H1 (cell line): ENCODE measurements at regions not wholly inside any gene's neighbourhood (a gene's known extent, or its start where the extent isn't known, plus 50 kb on each side); places are given as distances from the start of the nearest gene placed in this dataset.

Experiments used
- BACH1 ChIP-seq: IDR thresholded peaks from 2 replicates; pipeline ENCODE4 v1.6.1; 2012; ENCODE audit warnings: low read length, improper control_type of control experiment
- BCL11A ChIP-seq, 2 experiments: IDR thresholded peaks; one replicate each; pipeline ENCODE4 v1.6.1; 2011; ENCODE audit warnings: low read depth in 2 of 2, low read length in 2 of 2, mild to moderate bottlenecking in 2 of 2
- EP300 ChIP-seq, 2 experiments: IDR thresholded peaks; 1 replicate in 1 of 2; 2 replicates in 1 of 2; pipeline ENCODE4 v1.6.1; 2011 to 2012; ENCODE audit warnings: low read depth in 2 of 2, low read length in 2 of 2, mild to moderate bottlenecking in 2 of 2, borderline replicate concordance in 1 of 2, inconsistent platforms in 1 of 2, moderate library complexity in 1 of 2
- JUND ChIP-seq: IDR thresholded peaks from 2 replicates; pipeline ENCODE4 v1.6.1; 2011; ENCODE audit warnings: mild to moderate bottlenecking, improper control_type of control experiment, low read length
- POLR2A ChIP-seq, 2 experiments: IDR thresholded peaks; 1 replicate in 1 of 2; 2 replicates in 1 of 2; pipeline ENCODE4 v1.6.1; 2011; ENCODE audit warnings: low read depth in 2 of 2, low read length in 2 of 2, mild to moderate bottlenecking in 2 of 2; ENCODE audit errors: control extremely low read depth in 1 of 2
- POLR2AphosphoS5 ChIP-seq: IDR thresholded peaks from 2 replicates; pipeline ENCODE4 v1.6.1; 2011; ENCODE audit warnings: low read depth, low read length
- SP2 ChIP-seq: IDR thresholded peaks from 2 replicates; pipeline ENCODE4 v1.6.1; 2012; ENCODE audit warnings: mild to moderate bottlenecking, low read length, inconsistent platforms
- SP4 ChIP-seq: IDR thresholded peaks from 2 replicates; pipeline ENCODE4 v1.6.1; 2012; ENCODE audit warnings: low read length, inconsistent platforms
- TF ChIP-seq, protein P1 (sequence below), 3 experiments: IDR thresholded peaks; 1 replicate in 2 of 3; 2 replicates in 1 of 3; pipeline versions ENCODE4 v1.5.1 to v1.6.1; 2011; ENCODE audit warnings: low read length in 3 of 3, mild to moderate bottlenecking in 3 of 3, inconsistent platforms in 2 of 3, low read depth in 1 of 3, moderate library complexity in 1 of 3; ENCODE audit not compliant: insufficient read depth in 1 of 3; ENCODE audit errors: control extremely low read depth in 1 of 3

DNA sequence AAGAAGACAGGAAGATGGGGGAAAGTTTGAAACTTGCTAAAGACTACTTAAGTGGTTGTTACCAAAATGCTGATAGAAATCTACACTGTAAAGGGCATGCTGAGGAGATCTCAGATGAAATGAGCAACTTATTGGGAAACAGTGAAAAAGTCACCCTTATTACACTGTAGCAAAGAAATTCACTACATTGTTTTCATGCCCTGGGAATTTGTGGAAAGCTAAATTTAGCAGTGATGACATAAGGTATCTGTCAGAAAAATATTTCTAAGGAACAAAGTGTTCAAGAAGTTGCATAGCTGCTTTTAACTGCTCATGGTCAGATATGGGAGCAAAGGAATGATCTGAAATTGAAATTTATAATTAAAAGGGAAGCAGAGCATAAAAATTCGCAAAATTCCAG, 702.4 kb upstream of the LRRC4C start:
- TF ChIP-seq EP300 (IDR thresholded peaks at IDR 0.05; ENCODE audit: borderline replicate concordance in 1 of 2, low read depth in 2 of 2, low read length in 2 of 2) (no peak), POLR2AphosphoS5 (no peak), SP2 (no peak), BACH1 (no peak), BCL11A (IDR thresholded peaks at IDR 0.05; ENCODE audit: low read depth in 2 of 2, low read length in 2 of 2) (no peak), POLR2A (IDR thresholded peaks at IDR 0.05; ENCODE audit: control extremely low read depth in 1 of 2, low read depth in 2 of 2, low read length in 2 of 2) (no peak), JUND (no peak), SP4 (no peak)
- TF ChIP-seq, protein P1, sequence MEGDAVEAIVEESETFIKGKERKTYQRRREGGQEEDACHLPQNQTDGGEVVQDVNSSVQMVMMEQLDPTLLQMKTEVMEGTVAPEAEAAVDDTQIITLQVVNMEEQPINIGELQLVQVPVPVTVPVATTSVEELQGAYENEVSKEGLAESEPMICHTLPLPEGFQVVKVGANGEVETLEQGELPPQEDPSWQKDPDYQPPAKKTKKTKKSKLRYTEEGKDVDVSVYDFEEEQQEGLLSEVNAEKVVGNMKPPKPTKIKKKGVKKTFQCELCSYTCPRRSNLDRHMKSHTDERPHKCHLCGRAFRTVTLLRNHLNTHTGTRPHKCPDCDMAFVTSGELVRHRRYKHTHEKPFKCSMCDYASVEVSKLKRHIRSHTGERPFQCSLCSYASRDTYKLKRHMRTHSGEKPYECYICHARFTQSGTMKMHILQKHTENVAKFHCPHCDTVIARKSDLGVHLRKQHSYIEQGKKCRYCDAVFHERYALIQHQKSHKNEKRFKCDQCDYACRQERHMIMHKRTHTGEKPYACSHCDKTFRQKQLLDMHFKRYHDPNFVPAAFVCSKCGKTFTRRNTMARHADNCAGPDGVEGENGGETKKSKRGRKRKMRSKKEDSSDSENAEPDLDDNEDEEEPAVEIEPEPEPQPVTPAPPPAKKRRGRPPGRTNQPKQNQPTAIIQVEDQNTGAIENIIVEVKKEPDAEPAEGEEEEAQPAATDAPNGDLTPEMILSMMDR (IDR thresholded peaks at IDR 0.05; ENCODE audit: control extremely low read depth in 1 of 3, insufficient read depth in 1 of 3, low read depth in 1 of 3, low read length in 3 of 3), result no peak
